CD4-positive, alpha-beta T cell treated with Interleukin-15 for 4 hours (primary cell): ENCODE measurements at regions not wholly inside any gene's neighbourhood (a gene's known extent, or its start where the extent isn't known, plus 50 kb on each side); places are given as distances from the start of the nearest gene placed in this dataset.
A peak's percentile ranks its signal among the peaks of the same experiment; 100 is the strongest.

Experiments used
- DNase-seq: peaks from one replicate; pipeline ENCODE4 v3.0.0-alpha.2; 2020; ENCODE audit warnings: low spot score

DNA sequence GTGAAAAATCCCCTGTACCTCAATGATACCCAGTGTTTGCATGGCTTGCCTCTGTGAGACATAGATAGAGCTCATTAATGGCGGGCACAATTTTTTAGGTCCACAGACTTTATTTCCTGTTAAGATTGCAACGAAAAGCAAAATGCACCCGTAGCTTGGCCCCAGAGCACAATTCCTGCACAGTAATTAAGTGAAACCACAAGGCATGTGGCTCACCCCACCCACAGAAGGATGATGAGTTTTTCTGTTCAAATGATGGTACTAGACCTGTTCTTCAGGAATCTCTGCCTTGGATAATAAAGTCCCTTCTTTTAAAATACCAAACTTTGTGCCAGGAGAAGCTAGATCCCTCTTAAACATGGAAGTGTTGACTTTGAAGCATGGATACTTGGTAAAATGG, 738.1 kb downstream of the QKI start:
- DNase-seq, result no peak

DNA sequence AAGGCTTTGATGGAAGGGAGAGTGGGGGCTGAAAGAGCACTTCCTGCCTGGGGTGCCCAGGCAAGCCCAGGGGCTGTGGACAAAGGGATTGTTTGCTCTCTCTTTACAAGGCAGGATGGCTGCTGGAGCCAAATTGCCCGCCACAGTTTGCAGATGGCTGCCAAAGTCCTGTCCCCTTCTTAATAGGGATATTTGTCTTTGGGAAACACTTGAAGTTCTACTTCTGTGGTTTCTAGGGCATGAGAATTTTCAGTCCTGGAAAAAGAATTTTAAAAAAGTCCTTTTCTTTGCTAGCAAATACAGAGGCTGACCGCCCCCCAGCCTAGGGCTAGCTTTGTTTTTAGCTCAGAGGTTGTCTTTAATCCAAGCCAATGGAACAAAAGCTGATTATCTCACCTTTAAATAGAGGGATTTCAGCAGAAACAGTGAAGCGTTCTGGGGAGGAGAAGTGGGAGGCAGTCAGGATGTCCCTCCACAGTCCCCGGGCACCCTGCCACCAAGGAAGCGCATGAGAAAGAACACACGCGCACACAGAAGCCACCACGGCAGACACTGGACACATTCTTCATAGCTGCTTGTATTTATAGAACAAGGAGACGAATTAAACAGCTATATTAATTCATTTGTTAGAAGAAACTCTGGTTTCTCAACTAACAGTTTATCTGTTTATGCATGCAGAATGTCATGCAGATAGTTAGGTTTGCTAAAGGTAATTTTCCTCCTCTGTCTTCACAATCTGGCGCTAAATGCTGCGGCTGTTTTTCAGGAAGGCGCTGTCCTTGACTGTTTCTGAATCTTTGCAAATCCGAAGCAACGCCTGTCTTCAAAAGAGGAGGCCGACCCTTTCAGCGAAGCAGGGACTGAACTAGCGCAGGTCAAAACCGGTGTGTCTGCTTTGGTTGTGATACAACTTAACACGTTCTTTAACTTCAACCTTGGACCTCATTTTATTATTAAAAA, 736.9 kb downstream of the QKI start:
- no peak for DNase-seq

DNA sequence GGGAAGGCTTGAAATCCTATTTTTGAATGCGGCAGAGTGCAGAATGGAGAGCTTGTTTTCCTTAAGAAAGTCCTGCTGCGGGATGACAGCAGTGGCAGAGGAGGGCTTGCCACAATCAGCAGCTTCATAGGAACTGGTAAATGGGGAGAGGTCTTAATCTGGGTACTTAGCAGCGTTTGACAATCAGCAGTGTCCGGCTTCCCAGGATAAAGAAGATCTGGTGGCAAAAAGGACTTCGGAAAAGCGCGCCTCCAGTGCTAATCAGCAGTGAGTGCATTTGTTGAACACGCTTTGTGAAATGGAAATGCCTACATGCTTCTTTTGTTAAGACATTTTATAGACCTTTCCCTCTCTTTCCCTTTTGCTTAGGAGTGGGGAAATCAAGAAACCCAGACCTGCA, 735.7 kb downstream of the QKI start:
- no peak for DNase-seq

DNA sequence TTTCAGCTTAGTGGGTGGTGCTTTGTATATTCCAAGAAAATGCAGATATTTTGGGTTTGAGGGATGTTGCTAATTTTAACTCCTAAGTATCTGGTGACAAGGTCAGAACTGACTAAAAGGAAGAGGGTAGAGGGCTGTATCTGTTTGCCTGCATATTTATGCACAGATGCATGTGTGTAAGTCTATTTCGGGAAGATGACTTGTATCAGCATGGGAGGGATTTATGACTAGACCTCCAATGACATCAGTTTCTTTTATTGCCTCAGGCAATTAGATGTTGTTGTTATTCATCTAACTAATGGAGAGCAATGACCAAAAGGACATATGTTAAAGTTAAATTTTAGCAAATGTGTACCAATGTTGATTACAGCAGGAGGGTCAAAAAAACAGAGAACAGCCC, 734.3 kb downstream of the QKI start:
- no peak for DNase-seq

DNA sequence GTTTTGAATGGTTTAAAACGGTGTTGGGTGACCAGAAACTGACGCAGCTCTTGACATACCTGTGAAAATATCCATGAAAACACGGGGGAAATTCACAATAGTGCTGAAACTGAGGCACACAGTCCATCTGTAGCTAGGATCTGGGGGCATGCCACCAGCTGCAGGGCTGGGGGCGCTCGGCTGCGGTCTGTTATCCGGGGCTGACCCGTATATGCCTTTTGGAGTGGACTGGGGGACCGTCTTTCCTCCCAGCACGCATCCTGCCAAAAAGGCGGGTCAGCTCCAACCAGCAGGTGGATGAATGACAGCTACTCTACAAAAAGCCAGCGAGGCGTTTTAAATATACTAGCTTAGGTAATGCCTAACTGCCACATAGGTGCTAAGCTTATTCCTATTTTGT, 729.8 kb downstream of the QKI start:
- no peak for DNase-seq

DNA sequence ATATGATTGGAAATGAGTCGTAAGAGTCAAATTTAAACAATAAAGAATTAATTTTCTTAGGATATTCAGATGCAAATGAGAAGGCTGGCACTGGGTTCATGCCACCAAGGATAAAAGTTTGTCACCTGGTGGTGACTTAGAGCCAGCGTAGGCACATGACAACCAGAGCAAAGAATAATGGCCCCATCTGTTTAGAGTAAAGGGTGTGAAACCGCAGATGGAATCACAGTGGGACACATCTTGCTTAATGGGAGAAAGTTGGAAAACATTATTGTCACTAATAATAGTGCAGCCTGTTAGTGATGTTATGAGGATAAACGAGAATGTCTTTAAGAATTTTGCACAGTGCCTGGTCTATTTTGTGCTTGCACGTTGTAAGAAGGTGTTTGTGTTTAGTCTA, 727.8 kb downstream of the QKI start:
- no peak for DNase-seq

DNA sequence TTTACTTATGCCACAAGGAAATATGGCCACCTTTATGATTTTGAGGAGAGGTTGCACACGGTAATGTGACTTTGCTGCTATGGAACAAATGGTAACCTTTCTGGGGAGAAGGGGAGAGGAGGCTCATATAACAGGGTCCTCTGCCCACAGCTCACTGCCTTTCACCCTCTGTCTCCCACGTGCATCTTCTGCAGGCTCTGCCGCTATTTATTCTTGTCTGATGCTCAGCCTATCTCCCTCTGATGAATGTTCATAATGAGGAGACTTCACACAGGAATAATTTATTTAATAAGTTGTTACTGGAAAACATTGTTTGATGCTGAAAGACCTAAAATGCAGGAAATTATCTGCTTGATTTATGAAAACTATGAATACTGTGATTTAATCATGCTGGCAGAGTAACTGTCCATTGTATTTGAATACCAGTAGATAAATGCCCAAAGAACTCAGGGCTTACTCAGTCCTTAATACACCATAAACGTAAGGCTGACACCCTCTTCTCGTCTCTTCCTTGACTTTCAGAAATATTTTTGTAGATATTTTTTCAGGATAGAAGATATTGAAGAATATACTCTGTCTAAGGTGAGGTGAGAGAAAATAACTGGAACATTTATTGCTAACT, 721.1 kb downstream of the QKI start:
- DNase-seq, result no peak

DNA sequence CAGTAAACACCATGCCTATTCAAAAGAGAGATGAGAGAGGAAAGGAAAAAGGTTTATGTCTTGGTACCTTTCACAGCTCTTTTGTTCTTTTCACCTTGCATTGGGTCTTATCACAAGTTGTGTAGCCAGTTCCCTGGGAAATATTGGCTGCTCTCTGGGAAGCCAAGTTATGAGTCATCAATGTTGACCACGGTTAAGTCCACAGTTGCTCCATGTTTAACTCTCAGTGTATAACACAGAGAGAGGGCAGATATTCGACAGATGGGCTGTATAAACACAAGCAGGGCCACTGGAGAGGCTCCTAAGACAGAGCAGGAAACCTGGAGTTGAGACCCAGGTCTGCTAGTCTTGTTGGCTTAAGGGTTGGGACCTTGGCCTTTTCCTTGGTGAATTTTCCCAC, 718.6 kb downstream of the QKI start:
- DNase-seq, result no peak

DNA sequence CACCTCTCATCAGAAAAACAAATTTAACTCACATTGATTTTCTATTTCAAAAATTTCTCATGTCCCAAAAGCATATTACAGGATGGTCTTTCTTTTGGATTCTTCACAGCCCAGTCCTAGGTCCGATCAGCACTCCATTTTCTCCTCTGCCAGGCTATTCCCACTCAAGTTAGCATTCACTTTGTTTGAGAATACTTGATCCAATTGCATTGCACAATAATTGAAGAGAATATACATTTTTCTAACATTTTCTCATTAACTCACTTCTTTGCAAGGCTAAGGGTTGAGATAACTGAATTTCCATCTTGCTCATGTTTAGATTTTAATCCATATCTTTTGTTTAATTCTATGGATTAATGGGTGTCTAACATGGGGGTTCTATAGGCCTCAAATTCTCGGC, 716.1 kb downstream of the QKI start:
- no peak for DNase-seq

DNA sequence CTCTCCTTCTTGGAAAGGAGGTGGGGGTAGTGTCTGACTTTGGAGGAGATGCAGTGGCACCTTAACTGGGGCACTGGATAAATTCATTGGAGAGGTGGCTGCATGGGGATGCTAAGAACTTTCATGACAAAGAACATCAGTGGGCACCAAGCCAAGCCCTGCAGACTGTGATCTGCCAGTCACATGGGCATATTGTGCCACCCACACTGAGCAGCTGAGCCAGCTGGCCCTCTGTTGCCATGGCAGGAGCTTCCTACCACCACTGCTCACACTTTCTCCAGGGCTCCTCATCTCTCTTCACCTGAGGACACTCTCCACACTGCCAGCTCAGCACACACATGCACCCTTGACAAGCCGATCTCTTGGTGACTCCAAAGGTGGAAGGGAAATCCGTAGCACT, 715.6 kb downstream of the QKI start:
- DNase-seq, result no peak

DNA sequence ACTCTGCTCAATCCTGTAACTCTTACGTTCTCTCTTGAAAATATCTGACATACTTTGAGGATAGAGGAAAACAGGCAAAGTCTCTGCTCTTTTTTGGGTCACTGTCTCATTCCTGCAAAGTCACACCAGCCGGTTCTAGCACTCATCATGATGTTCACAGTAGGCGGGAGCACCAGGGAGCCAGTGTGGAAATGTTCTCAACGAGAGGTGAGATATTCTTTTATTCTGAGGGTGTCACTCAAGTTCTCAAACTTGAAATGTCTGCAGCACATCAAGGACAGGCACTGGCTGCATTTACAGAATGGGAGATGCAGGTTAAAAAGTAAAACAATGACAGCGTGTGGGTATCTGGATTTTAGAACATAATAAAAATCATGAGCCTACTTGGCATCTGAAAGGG, 714.7 kb downstream of the QKI start:
- DNase-seq, result no peak

DNA sequence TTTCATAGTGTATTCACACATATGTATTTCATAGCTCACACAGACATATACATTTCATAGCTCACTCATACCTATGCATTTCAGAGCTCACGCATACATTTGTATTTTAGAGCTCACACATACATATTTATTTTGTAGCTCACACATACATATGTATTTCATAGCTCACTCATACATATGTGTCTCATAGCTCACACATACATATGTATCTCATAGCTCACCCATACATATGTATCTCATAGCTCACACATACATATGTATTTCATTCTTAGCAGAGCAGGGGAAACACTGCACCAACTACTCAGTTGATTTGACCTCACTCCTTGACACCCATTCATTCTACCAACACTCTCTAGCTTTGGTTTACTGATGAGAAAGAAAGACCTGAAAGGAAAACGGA, 713.6 kb downstream of the QKI start:
- DNase-seq, result no peak

DNA sequence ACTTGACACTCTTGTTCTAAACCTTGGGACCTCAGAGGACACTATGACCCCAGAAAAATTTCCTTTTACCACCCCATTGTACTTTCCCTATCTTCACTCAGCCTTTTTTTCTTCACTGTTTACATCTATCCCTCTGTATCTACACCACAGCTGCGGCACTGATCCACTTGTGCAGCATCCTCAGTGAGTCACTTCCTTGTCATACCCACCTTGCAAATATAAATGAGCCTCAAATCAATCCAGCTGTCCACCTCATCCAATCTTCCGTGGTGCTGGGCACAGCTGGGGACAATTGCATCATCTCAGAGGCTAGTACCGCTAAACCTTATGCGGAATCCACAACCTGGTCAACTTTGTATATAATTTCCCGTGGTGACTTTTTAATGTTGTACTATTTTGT, 710.5 kb downstream of the QKI start:
- DNase-seq, result no peak

DNA sequence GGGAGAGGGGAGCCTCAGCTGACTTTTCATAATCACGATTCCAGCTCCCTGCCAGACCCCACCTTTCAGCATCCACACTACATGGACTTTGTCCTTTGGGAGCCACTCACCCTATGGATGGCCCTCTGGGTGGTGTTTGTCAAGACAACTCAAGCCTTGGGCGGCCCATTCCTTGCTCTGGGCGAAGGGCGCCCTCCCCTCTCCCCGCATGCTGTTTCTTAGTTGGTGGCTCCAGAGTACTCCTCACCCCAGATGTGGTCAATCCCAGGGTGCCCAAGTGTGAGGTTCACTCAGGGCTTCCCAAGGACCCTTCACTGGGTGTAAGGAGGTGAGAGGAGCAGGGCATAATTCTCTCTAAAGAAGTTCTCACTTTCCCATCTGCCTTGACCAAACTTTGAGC, 710.0 kb downstream of the QKI start:
- DNase-seq, result no peak

DNA sequence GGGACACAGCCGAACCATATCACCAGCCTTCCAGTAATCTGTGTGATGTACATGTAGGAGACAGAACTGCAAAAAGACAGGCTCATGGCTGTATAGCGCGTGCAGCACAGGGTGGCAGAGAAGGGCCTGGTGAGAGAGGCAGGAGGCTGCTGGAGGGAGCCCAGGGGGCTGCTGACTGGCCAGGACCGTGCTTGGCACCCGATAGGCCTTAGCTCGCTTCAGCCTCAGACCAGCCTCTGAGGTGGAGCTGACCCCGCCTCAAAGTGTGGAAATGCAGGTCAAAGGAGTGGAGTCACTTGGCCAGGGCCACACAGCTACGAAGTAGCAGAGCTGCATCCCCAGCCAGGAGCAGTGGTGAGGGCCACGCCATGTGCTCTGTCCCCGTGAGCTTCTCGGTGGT, 707.6 kb downstream of the QKI start:
- no peak for DNase-seq

DNA sequence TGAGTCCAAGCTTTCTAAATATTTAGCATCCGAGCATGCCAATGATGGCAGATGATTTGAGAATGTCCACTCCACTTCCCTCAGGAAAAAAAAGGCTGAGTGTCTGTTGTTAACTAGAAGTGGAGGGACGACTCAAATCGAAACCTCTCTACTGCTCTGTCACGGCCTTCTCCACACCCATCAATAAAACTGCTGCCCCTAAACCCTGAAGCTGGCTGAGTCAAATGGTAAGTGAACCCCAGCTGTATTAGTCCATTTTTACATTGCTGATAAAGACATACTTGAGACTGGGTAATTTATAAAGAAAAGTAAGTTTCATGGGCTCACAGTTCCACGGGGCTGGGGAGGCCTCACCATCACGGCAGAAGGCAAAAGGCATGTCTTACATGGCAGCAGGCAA, 707.0 kb downstream of the QKI start:
- no peak for DNase-seq

DNA sequence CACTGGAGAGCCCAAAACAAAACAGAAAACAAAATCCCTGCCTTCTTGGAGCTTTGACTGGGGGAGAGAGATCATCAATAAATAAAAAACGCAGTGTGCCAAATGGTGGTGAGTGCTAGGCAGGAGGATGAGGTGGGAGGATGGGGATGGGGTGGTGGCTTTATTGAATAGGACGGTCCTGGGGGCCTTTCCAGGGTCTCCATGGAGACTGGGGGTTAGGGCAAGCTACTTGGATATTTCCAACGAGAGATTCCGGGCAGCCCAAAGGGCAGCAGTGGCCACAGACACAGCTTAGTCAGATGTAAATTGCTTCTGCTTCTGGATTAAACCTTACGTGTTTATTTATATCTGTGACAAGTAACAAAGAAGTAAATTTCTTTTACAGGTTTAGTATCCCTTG, 700.1 kb downstream of the QKI start:
- DNase-seq, result no peak

DNA sequence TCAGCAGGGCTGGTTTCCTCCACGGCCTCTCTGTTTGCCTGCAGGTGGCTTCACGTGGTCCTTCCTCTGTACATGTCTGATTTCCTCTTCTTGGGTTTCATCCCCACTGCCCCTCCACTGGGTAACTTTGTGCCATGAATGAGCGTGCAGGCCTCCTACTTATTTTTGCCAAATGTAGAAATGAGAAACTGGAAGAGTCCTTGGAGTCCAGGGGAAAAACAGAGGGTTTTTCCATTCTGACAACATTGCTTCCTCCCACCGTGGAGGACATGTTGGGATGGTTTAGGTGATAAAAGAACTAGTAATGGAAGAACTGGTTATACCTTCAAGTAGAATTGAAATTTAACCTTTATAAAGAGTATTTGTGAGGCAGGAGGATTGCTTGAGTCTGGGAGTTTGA, 699.5 kb downstream of the QKI start:
- no peak for DNase-seq

DNA sequence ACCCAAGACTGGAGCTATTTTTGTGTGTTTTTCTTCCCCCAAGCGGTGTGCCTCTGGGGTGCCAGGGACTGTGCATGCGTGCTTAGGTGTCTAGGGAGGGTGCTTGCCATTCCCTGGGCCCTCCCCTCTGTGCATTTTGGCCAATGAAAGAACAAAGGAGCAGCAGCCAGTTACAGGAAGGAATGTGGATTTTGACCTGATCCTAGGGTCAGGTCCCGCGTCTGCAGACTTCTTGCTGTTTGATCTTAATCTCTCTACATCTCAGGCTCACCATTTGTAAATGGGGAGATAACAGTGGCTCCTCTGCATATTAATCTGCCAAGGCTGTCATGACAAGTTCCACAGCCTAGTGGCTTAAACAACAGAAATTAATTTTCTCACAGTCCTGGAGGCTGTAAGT, 699.1 kb downstream of the QKI start:
- DNase-seq, result no peak

DNA sequence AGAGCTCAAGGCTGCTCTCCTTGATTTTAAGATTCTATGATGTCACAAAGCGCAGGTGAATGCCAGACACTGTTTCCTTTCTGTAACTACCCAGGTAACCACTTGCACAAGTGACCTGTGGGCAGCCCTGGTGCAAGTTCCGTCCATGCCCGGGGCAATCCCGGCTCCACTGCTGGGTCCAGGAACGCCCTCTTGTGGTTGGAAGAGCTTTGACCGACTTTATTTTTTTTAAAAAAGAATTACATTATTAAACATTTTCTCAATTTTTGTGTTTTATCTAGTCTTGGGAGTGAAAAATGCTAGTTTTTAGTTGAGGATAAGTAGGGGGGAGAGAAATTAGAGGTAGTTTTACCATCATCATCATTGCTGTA, 695.2 kb downstream of the QKI start:
- no peak for DNase-seq

DNA sequence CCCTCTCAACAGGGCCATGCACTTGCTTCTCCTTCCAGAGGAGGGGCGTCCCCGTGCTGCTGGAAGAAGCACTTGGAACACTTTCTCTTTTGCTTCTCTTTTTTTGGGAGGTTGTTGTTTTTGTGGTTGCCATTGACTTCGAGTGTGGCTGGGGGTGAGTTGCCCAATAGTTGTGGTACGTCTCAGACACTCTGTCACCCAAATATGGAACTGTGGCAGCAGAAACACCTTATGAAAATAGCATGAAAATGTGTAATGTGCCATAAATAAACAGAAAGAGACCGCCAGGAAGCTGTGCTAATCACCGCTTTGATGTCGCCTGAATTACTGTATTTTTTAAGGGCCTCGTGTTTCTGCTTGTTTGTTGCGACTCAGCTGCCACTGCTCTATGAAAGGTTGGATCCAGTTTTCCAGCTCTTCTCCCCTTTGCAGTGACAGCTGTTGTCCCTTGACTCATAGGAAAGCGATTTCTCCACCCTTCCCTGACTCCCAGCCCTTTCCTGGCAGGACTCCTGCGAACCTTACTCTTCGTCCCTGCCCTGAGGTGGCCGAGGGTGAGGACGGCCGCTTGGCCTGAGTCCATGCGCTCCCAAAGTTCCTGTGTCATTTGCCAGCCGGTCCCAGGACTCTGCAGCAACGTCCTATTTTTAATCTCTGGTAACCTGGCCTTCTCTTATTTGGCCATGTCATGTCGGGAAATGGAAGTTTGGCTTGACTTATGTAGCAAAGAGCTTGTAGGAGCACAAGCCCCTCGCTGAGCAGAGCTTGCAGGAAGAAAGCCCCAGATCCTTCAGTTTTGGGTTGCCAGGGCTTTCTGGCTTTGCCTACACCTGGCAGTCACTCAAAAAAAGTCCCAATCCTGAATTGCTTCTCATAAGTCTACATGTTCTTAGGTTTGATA, 694.6 kb downstream of the QKI start:
- peak; percentile 9 for DNase-seq

DNA sequence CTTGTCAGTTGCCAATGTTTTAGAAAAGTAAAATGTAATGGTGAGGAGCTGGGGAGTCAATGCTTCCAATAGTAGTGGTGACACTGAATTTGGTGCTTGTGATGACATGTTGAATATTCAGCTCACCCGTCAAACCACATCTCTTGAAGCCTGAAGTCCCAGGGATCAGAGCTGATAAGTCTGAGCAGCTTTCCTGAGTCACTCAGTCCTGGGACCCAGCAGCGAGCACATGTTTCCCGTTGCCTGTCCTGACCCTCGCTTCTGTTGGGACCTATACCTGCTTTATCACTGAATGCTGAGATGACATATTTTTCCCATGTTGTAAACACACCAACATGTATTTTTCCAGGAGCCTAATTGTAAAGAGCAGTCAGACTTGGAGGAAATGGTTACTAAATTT, 693.6 kb downstream of the QKI start:
- no peak for DNase-seq
